Activated CD4-positive, alpha-beta T cell treated with anti-CD3 and anti-CD28 coated beads for 24 hours (primary cell): ENCODE measurements at regions not wholly inside any gene's neighbourhood (a gene's known extent, or its start where the extent isn't known, plus 50 kb on each side); places are given as distances from the start of the nearest gene placed in this dataset.
A peak's percentile ranks its signal among the peaks of the same experiment; 100 is the strongest.
"Not testable (repeated sequence)": the region's sequence is repeated elsewhere in the genome, so short reads cannot be mapped to it uniquely, and the experiment has no call there.

Experiments
- DNase-seq, 2 donors: peaks; one replicate each; pipeline ENCODE4 v3.0.0-alpha.2; 2020; ENCODE audit warnings: low read depth in 2 of 2

DNA sequence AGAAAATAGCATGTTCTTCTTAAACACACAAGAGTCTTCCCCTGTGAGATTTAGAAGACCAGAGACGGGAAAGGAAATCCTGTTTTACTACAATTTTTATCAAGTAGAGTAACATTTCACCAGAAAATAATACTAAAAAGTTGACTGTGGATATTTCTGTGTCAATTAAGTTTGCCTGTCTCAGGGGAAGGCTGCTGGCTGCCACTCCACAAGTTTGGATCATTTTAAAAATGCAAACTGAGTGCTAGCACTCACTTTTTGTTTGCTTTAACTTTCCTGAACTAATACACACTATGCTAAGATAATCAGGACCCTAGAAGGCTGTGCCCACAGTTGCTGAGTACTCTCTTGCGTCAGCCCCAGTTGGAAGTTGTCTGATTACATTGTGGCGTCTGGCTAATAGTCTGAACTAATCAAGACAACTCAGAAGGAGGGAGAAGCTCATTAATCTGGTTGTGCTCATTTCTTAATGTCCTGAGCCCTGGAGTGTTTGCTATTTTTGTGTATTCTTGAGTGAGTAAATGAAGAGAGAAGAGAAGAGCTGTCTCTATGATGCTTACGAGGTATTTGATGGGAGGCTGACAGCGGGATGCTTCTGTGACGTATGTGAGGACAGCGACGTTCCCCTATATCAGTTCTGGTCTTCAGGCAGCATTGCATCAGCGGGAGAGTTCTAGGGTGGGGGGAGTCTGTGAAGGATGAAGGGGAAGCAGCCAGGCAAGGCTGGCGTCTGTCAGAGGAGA lies 664.2 kb downstream of the QKI start:
- no peak for DNase-seq

DNA sequence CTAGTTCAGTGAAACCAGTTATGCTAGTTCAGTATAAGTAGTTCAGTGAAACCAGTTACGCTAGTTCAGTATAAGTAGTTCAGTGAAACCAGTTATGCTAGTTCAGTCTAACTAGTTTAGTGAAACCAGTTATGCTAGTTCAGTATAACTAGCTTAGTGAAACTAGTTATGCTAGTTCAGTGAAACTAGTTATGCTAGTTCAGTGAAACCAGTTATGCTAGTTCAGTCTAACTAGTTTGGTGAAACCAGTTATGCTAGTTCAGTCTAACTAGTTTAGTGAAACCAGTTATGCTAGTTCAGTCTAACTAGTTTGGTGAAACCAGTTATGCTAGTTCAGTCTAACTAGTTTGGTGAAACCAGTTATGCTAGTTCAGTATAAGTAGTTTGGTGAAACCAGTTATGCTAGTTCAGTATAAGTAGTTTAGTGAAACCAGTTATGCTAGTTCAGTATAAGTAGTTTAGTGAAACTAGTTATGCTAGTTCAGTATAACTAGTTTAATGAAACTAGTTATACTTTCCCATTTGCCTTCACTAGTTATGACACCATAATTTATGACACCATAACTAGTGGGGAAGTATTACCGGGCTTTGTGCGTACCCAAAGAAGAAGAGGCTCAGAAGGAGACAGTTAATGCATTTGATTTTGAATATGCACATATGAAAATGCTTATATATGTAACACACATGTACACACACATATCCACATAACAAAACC lies 662.5 kb downstream of the QKI start:
- DNase-seq, result not testable (repeated sequence)

DNA sequence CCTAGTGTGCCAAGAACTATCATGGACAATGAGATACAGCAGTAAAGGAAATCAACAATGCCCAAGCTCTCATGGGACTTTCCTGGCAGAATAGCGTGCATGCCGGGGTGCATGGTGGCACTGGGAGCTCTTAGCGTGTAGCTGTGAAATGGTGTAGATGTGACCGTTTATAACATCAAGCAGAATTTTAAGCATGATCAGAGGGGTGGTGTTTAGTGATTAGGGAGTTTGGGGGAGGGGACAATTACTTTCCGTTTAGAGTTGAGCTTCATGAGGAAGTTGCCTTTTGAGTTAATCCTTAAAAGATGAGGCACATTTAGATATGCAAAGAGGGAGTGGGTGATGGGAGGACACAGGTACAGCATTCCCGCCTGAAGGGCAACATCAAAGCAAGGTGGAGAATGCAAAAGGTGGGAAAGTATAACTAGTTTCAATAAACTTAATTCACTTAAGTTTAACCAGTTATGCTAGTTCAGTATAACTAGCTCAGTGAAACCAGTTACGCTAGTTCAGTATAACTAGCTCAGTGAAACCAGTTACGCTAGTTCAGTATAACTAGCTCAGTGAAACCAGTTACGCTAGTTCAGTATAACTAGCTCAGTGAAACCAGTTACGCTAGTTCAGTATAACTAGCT lies 661.6 kb downstream of the QKI start:
- DNase-seq, result no peak

DNA sequence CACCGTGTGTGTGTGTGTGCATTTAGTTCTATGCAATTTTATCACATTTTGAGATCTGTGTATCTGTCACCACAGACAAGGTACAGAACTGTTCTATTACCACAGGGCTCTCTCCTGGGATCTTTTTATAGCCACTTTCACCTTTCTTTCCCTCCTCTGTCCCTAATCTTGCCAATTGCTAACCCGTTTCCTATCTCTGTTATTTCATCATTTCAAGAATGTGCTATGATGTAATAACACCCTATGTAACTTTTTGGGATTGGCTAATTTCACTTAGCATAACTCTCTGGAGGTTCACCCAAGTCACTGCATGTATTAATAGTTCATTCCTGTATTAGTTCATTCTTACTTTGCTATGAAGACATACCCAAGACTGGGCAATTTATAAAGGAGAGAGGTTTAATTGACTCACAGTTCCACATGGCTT lies 657.7 kb downstream of the QKI start:
- no peak for DNase-seq

DNA sequence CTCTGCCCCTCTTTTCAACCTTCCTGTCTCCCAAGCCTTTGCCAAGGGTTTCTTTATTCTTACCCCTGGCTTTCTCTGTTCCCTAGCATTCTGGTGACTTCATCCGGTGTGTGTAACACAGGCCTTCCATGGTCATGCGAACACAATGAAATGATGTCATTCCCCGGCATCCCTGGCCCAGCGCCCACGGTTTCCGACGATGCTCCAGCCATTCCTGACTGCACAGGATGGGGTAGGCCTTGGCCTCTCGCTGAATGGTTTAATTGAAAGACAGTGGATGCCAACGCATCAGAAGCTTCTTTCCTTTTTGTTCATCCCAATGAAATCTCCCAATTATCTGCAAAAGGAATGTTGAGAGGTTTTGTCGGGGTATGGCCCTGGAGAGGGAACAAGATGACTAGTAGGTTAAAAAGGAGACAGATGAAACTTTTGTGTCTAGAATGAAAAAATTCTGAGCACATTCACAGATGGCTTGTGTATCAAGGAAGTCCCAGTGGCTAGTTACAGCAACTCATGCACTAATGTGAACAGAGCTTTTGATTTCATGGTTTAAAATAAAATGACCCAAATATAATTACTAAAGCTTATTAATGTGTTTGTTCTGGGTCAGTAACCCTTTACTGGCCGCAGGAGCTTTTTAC lies 655.0 kb downstream of the QKI start:
- DNase-seq, result no peak

DNA sequence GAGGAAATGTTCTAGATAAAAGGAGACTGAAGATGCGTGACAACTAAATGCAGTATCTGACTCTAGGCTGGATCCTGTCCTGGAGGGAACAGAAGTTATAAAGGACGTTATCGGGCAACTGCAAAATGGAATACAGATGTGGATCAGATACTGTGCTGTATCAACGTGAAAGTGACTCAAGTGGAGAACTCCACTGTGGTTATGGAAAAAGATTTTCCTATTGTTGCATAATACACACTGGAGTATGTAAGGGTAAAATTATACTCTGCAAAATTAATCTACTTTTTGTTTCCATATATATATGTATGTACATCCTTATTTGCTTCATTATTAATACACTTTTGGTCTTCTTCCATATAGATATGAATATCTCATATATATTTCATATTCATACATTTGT lies 654.0 kb downstream of the QKI start:
- DNase-seq, result no peak

DNA sequence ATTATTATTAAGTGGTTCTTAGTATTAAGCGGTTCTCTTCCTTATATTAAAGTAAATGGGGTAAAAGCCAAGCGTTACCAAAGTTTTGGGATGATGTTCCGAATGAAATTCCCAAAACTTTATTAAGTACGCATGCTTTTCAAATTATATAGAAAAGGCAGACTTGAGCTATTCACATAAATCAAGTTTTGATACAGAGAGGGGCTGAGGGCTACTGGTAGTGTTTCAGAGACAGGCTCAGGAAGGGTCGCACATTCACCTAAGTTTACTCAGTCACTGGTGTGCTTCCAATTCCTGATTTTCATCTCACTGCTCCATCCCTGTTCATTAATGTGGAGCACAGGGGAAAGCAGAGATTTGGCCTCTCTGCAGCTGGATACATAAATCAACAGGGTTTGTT lies 652.2 kb downstream of the QKI start:
- no peak for DNase-seq

DNA sequence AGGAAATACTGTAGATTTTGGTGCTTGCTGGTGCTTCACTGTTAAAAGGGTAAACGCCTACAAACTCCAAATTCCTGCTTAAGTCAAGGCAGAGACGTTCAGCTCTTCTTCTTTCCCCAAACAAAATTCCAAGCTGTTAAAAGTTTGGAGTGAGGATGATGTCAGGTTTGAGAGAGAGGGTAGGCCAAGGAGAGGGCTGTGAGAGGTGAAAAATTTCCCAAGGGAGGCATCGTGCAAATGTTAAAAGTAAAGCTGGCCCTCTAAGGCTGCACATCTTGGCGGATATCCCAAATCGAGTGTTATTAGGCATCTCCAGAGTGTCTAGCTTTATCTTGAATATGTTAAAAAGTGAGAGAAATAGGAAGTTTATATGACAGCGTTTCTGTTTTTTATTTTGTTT lies 651.8 kb downstream of the QKI start:
- DNase-seq, result no peak

DNA sequence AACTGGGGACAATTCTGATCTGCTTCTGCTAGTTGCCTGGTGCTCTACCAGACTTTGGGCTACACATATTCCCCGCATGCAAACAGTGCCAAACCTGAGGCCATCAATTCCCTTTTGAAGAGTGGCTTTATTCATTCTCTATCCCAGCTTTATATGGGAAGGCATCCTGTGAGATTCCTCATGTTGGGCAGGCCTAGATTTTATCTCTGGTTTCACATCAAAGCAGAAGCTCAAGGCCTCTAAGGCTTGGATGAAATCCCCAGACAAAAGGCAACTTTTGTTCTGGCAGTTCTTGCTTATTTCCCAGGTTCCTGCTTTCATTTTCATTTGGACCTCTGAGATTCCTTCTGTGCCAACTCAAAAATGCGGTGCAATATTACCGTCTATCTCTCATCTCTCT lies 648.8 kb downstream of the QKI start:
- no peak for DNase-seq

DNA sequence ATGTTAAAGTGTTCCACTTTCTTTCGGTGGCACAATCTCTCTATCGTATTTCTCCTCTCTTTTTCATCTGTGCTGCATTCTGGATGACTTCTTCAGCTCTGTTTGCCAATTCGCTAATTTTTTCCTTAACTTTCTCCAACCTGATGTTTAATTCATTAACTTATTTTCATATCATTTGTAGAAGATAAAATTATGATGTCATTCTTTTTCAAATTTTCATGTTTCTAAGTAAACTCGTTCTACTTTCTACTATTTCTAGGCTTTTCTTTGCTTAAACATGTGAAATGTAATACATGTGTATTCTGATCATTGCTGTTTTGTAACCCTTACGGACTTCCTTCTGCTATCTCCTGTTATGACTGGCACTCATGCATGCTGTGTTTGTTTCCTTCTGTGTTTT lies 648.4 kb downstream of the QKI start:
- no peak for DNase-seq

DNA sequence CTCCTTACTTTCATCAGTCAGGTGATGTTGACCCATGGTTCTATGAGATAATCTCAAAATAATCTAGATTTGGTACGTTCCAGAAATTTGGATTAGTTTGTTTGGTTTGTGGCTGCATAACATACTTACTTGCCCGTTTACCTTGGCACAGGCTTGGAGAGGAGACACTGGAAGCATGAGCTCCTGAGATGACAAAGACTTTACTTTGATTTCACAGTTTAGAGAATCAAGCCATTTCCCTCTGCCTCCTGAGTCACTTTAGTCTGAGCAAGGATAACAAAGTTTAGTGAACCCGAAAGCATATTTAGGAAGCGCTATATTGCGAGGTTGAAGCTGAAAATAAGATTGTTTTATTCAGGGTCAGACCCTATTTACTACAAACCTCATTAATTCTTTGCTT lies 643.4 kb downstream of the QKI start:
- DNase-seq, result no peak

DNA sequence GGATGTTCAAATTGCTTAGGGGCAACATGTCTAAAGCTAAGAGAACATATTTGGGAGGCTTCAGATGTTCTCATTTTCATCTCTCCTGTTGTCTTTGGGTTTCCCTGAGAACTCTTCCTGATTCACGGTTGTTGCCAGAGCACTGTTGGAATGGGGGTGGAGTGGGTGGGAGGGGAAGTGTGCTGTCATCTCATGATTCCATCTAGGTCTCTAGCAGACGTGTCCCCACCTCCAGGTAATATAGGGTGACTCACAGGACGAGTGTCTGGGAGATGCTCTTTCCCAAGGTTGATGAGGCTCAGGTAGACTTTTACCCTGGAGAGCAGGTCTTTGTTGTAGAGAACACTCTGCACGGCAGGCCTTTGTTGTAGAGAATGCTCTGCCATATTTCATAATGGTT lies 636.9 kb downstream of the QKI start:
- DNase-seq, result no peak

DNA sequence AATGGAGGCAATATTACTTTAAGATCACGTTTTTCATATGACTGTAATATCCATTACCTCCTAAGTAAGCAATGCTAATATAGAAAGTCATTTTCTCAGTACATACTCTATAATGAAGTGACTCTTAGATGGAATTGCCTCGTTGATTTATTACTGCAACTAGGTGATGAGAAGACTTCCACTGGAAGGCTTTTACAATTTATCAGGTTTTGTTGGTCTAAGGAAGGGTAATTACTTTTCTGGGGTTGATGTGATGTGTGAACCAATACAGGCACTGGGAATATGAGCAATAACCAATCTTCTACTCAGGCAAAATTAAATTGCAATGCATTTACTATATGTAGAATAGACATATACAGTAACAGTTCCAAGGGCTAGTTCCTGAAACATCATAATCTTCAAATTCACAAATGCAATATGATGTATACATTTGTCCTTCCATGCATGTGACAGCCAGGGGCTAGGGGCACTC lies 635.0 kb downstream of the QKI start:
- DNase-seq, result no peak

DNA sequence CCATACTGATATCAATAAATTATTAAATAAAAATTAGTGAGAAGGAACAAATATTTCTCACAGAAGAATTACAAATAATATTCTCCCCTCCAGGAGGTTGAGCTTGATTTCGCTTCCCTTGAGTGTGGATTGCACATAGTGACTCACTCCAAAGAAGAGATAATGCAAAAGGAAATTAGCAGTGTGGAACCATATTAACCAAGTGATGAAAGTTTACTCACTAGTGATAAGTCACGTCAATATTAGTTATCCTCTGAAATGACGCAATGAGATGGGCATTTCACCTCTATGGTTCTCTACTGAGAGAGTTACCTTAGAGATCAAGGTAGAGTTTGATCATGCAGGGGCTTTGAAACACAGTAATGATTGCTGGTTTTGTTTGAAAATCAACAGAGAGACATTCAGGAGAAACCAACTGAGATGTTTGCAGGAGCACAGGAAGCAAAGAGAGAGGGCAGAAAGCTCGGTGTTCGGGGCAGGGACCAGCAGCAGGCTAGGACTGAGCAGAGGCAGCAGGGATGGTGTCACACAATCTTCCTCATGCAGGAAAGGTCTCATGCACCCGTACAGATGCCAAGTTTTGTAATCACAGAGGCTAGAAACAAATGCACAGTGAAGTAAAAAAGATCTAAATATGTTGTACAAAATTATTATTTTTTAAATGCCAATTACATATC lies 634.5 kb downstream of the QKI start:
- no peak for DNase-seq

DNA sequence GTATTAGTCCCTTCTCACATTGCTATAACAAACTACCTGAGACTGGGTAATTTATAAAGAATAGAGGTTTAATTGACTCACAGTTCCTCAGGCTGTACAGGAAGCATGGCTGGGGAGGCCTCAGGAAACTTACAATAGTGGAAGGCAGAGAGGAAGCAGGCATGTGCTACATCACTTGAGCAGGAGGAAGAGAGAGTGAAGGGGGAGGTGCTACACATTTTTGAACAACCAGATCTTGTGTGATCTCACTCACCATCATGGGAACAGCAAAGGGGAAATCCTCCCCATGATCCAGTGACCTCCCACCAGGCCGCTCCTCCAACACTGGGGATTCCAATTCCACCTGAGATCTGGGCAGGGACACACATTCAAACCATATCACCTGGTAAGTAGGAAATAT lies 630.6 kb downstream of the QKI start:
- no peak for DNase-seq

DNA sequence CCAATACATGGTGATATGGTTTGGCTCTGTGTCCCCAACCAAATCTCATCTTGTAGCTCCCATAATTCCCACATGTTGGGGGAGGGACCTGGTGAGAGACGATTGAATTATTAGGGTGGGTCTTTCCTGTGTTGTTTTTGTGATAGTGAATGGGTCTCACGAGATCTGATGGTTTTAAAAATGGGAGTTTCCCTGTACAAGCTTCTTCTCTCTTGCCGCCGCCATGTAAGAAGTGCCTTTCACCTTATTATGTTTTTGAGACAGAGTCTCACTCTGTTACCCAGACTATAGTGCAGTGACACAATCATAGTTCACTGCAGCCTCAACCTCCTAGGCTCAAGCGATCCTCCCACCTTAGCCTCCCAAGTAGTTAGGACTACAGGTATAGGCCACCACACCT lies 629.1 kb downstream of the QKI start:
- DNase-seq, result not testable (repeated sequence)

DNA sequence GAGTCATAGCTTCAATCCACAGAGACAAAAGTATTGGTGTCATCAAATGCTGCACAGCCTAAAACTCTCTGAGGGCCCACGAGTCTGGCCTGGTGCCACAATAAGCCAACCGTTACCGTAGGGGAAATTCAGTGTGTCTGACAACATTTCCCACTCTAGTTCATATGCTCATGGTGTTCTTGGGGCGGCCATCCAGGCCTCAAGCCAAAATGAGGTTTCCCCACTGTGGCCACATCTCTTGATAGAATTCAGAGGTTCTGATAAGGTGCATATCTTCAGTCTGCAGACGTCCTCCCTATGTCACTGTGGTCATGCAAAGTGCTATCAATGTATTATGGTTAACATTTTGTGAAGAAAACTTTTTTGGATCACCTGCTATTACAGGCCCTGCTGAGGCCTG lies 627.7 kb downstream of the QKI start:
- DNase-seq, result no peak

DNA sequence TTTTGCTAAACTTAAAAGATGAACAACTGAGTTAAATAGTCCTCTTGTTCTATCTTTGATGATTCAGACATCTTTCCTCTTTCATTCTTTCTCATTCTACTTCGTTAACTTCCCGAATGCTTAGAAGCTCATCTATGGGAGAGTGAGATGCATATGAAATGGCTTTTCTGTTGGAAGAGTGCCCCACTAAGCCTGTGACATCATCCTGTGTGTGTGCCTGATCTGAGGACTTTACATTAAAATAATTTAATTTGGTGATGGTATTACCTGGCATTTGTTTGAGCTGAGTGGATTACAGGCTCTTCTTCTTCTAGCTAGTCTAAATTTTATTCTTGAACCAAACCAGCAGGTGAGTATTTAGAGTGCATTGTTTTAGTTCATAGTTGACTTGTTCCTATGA lies 626.5 kb downstream of the QKI start:
- no peak for DNase-seq

DNA sequence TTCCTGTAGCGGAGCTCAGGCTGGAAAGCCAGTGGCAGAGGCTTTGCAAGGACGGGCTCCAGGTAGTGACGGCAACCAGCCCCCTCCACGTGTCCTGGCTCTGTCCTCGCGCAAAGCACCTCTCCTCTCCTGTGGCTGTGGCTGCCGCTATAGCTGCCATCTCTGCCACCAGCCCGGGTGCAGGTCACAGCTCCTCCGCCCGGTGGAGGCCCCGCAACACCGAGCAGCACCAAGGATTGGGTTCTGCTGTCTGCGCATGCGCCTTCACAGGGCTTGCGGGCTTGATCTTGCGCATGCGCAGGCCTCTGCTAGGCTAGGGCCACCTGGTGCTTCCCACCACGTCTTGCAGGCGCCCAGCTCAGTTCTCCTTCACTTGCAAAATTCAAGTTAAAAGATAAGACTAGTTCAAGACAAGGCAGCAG lies 625.4 kb downstream of the QKI start:
- DNase-seq, result peak in 1 of 2 donors; percentile 21

DNA sequence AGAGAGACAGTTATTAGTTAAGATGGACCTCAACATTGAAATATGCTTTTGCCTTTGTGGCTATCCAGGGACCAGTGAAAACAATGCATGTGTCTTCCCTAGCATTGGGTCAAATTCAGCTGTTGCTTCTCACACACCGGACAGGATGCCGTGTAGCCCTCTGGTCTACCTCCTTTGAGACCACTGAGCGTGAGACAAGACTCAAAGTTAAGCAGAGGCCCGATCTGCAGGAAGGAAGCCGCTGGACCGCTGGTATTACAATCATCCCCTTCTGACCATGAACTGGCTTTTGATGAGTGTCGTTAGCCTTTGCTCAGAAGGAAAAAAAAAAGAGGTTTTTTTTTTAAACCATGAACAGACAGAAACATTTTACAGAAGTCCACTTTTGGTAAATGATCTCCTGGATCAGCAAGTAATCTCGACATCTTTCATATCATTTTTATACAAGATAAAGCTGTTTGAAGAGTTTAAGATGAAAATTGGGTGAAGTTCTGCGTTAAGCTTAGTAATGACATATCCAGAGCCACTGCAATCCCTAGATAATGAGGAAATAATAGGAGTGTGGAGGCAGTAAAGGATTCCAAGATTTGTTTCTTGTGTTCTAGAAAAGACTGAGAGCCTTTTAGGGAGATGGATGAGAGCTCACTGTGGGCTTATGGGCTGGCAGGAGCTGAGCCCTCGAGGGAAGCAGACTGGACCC lies 622.8 kb downstream of the QKI start:
- no peak for DNase-seq

DNA sequence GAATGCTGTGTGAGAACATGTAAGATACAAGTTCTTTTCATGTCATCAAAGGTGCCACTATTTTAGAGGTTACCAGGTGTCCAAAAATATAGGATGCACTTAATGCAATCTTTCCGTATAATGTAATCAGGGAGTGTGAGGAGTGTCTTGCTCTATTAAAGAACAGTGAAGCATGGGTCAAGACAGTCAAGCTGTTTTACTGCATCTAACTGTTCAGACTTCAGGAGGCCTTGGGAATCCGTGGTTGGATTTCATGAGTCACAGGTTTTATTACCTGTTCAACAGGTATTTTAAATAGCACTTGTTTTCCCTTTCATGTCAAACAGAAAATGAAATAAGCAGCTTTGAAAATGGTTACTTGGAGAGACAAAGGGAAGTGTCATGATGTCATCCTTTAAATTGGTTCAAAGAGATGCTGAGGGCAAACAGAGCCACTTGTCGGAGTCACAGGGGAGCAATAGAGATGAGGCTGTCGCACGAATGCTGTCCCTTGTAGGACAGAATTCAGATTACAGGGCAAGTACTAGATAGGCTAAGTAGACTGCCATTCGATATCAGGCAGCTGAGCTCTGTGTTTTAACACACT lies 621.5 kb downstream of the QKI start:
- DNase-seq, result no peak
